Frontal cortex (tissue), 3 donors: ENCODE measurements at regions not wholly inside any gene's neighbourhood (a gene's known extent, or its start where the extent isn't known, plus 50 kb on each side); places are given as distances from the start of the nearest gene placed in this dataset.
"Not testable (repeated sequence)": the region's sequence is repeated elsewhere in the genome, so short reads cannot be mapped to it uniquely, and the experiment has no call there.

Source experiments
- DNase-seq, 2 donors: peaks; one replicate each; pipeline ENCODE4 v3.0.0; 2012; ENCODE audit warnings: low spot score in 2 of 2
- FAIRE-seq: peaks from 2 replicates; lab custom pipeline; 2012; peaks lifted over from hg19 to GRCh38; lab: Jason Lieb, UNC
- donor health status: control.
- donor health status: control.
- donor health status: control.

DNA sequence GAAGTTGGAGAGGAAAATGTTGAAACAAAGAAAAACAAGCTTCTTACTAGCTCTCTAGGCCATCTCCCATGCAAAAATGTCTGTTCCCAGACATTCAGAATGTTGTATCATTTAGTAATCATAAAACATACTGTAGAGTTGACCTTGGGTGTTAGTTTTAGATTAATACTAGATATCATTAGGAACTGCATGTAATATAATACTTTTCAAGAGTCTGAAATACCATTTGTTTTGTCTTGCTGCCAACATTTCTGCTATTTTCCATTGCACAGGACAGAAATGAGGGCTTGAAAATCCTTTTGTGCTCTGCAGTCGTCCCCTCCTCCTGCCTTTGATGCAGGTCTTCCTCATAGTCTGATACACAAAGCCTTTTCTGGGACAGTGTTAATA is 89.5 kb upstream of the RBMS1 start:
- no peak for DNase-seq
- FAIRE-seq: no peak

DNA sequence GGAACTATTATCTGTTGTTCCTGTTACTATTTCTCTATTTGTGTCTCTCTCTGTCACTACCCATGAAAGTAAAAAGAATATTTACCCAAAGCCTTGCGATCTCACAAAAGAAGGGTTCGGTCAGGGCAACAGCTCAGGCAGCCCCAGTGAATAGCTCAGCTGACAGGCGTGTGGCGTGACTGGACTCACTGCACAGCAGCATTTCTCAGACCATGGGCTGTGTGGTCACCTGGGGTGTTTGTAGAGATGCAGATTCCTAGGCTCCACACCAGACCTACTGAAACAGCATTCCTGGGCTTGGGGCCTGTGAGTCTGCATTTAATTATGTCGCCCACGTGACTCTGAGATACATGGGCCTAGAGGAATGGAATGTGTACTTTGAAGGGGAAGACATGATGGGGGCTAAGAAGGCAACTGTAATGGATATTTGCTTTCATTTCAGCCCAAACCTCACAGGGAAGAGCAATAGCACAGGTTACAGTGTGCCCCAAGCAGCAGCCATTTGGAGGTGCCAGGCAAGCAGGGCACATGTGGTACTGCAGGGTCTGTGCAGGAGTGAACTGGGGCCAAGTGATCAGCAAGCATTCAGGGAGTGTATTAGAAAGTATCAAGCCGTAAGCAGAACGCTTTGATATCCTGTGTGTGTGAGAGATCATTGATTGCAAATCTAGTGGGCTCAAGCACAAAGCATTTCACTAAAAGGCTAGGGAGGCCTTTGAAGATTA is 90.4 kb upstream of the RBMS1 start:
- no peak for DNase-seq

DNA sequence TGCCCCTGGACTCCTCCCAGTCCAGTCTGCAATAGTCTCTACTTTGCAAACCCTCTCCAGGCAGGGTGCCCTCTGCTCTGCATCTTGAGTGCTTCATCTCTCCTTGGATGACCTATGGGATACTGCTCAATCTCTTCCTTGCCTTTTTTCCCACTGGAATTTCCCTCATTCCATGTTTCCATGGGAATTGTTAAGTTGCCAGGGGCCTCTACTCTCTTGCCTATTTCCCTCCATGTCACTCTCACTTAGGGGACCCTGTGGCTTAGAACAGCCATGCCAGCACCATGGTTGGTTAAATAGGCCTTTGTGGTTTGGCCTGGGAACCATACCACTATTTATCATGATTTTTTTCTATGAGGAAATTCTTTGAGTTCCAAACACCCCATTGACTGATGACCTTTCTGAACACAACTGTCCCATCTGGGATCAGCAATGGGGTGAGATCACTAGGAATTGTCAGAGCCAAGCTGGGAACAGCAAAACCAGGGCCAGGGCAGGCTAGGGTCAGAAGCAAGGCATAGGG is 91.4 kb upstream of the RBMS1 start:
- no peak for FAIRE-seq
- no peak for DNase-seq

More for the DNA sequence above, 90.4 kb upstream of the RBMS1 start:
- no peak for FAIRE-seq

DNA sequence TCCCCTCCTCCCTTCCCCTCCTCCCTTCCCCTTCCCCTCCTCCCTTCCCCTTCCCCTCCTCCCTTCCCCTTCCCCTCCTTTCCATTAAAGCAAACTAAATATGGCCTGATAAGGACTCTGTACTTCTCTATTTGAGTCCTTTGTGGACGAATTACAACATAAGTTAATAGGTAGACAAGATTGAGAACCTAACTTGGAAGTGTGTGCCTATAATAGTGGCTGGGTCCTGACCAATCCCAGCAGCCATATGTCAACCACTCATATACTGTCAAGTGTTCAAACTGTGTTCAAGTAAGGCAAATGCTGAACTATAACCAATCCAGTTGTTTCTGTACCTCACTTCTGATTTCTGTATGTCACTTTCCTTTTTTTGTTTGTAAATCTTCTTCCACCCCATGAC is 97.1 kb upstream of the RBMS1 start:
- no peak for DNase-seq
- no peak for FAIRE-seq

DNA sequence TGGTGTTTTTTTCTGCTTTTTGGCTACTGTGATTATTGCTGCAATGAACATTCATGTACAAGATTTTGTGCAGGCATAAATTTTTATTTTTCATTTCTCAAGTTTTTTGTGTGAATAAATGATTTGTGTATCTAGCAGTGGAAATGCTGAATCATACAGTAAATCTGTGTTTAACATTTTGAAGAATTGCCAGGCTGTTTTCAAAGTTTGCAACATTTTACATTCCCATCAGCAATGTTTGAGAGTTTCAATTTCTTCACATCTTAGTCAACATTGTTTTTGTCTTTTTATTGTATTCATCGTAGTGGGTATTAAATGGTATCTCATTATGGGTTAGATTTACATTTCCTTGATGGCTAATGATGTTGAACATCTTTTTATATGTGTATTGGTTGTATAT is 98.8 kb upstream of the RBMS1 start:
- no peak for FAIRE-seq

DNA sequence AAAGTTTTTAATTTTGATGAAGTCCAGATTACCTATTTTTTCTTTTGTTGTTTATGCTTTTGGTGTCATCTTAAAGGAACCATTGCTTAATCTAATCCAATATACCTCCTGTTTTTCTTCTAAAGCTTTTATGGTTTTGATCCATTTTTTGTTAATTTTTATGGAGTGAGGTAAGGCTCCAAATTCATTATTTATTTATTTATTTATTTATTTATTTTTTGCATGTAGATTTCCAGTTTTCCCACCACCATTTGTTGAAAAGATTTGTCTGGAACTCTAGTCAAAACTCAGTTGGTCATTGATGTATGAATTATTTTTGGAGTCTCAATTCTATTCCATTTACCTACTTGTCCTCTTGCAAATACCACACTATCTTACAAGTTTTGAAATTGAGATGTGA is 99.4 kb upstream of the RBMS1 start:
- no peak for FAIRE-seq
- no peak for DNase-seq

More for the DNA sequence above, 98.8 kb upstream of the RBMS1 start:
- no peak for DNase-seq

DNA sequence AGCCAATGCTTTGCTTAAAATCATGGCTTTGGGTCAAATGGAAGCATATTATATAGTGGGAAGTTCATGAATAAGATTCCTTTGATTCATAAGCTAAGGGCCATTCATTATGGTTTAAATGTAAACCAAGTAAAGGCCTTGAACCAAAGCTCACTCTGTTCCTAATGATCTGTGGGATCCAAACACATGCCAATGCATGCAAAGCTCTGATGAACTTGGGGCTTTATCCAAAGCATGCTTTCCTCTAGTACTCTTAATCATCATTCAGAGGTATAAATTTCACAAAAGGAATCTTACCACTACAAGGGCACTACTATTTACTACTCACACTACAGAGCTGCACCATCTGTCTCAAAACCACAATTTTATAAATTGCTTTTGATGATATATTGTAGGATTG is 102.8 kb upstream of the RBMS1 start:
- no peak for FAIRE-seq
- no peak for DNase-seq

DNA sequence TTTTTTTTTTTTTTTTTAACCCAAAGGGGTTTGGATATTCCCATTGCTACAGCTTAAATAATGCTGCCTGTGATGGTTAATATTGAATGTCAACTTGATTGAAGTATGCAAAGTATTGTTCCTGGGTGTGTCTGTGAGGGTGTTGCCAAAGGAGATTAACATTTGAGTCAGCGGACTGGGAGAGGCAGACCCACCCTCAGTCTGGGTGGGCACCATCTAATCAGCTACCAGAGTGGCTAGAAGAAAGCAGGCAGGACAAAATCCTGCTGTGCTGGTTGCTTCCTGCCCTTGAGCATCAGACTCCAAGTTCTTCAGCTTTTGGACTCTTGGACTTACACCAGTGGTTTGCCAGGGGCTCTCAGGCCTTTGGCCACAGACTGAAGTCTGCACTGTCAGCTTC is 106.8 kb upstream of the RBMS1 start:
- not testable (repeated sequence) for DNase-seq, FAIRE-seq

DNA sequence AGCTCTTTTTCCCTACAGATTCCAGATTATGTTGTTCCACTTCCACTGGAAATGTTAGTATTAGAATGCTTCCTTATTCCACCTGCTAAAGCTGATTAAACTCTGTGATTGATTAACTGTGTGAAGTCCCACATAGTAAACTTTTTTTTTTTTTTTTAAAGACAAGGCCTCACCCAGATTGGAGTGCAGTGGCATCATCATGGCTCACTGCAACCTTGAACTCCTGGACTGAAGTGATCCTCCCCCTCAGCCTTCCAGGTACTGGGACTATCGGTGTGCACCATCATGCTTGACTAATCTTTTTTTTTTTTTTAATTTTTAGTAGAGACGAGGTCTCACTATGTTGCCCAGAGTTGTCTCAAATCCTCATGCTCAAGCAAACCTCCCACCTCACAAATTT is 108.5 kb upstream of the RBMS1 start:
- FAIRE-seq (no peak), DNase-seq (no peak)

DNA sequence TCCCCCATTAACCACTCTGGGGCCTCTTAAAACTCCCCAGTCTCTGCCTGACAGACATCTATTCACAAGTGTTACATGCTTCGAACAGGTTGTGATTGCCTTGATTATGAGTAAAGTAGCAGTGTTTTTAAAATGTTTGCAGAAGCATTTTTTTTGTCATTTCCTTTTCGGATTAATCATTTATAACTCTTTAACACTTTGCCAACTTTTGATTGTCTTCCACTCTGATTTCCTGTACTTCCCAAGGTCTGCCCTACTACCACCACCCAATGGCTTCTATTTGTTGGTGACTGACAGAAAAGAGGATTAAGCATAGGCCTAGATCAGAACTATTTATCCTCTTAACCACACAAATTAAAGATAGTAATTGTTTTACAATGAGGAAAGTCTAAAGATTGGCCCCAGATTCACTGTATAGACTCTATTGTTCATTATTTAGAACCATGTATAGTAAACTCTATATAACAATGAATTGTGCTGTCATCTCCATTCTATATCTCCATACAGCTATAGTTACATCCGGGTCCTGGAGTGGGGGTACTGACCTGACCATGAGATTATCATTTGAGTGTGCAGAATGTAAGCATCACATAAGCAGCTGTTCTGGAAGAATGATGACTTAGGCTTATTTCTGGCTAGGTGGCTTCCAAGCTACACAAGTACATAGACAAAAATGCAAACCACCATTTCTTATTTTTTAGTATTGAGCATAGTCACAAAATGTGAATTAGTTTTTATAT is 110.3 kb upstream of the RBMS1 start:
- DNase-seq (no peak), FAIRE-seq (no peak)

DNA sequence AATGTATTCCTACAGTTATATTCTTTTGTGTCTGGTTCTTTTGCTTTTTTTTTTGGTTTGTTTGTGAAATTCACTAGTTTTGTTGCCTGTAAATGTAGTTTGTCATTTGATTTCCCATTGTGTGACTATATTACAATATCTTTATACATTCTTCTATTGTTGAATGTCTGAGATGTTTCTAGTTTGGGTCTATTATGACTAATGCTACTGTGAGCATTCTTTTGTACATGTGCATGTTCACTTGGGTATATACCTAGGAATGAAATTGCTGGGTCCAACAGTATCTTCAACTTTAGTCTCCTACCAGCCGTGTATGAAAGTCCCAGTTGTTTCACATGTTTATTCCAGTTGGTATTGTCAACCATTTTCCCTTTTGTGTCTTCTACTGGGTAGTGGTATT is 112.7 kb upstream of the RBMS1 start:
- DNase-seq (no peak), FAIRE-seq (no peak)

DNA sequence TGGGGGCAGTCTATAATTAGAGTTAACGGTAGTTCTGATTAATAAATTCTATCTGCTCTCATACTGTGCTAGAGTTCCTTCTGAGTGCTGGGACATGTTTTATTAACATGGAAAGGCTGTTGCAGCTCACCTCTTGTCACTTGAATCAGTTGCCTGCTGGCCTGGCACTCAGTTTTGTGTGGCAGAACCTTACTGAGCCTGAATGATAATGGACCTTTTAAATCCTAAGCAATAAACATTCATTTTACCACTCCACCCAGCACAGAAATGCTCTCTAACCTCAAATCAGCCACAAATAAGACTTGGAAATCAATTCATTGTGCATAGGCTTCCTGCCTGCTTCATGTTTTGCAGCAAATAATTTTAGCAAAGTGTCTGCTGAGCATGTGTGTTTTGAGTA is 115.0 kb upstream of the RBMS1 start:
- FAIRE-seq (no peak), DNase-seq (no peak)

DNA sequence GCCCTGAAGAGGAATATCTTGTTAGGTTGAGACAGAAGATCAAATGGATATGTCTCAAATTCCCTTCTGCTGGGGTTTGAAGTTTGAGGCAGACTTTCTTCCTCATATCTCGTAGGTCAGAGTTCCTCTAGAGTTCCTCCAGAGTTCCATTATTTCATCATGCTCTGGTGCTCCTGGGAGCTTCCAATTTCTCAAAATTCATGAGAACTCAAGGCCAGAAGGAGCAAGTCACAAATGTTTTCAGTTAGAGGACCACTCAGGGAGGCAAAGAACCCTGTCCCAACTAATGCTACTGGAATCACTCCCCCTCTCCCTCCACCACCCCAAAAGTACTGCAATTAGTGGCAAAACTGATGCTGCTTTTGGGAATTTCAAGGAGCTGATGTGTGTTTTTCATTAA is 115.7 kb upstream of the RBMS1 start:
- FAIRE-seq (no peak), DNase-seq (no peak)

DNA sequence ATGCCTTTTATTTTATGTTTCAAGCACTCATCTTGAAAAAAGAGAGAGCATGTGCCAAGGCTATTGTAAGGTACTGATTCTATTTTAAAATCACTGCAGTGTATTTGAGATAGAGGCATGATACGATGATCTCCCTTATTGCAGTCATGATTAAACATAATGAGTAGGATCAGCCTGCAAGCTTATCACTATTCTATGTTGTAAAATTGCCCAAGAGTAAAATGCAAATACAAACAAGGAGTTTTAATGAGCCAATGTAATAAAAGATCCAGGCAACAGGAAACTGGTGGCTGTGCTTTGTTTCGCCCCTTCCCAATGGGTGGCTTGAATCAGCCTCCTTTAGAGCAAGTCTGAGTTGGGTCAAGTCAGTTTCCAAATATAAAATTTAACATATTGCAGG is 116.4 kb upstream of the RBMS1 start:
- no peak for FAIRE-seq
- DNase-seq: no peak

DNA sequence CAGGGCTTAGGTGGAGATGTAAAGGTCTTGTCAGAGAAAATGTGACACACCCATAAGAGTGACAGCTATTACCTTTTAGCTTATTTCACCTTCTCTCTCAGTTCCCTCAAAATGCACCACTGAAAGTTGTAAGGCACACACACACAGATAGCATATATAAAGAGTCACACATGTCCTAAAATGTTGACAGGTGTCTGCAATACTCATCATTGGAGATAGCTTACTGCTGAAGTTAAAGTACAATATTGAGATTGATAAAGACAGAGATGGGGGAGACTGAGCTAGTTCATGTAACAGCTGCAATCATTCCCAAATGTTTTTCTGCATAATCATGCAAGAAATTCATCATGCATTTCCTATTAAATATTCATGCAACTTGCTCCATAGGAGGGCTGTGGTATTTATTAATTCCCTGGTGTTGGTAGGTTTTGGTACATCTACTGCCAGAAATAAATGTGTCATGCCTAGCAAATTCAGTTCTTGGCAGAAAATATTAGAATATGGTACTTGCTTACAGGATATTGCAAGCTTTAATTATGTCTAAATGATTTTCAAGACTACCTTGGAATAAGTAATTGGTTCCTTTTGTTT is 118.8 kb upstream of the RBMS1 start:
- DNase-seq (no peak), FAIRE-seq (no peak)

DNA sequence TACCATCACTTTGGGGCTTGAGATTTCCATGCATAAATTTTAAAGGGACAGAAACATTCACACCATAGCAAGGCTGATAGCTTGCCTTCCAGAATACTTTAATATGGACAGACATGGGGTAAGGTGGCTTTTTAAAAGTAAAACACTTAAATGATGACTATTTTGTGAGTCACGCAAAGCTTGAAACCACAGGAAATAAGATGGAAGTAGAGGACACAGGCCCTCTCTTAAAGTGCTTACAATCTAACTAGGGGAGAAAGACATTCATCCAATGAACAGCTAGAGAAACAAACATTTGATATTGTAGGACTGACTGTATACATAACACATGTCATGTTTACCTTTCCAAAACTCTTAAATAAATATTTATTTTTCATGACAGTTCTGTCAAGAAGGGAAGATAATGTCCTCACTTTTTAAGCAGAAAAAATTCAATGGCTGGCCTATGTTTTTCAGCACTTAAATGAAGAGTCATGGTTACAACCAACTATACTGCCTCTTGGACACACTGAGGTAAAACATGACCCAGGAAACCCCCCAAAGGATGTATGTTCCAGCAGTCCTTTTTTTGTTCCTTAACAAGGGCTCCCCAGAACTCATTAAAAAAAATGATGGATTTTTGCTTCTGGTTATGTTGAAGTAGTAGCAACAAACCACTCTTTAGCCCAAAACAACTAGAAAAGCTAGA is 120.0 kb upstream of the RBMS1 start:
- DNase-seq (no peak), FAIRE-seq (no peak)

DNA sequence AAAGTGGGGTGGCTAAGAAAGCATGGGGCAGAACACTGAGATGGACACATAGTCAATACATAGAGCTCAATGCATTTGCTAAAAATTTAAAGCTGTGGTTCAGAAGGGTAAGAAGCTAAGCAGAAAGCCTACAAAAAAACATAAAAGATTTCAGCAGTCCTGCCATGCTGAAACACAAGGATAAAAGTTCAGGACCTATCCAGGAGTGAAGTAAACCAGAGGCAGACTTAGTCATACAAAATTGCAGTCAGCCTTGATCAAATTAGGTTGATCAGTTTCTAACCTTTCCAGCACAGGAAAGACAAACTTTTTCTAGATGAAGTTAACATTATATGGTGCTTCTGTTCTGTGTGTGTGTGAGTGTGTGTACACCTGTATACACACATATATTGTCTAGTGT is 120.8 kb upstream of the RBMS1 start:
- no peak for DNase-seq
- no peak for FAIRE-seq

DNA sequence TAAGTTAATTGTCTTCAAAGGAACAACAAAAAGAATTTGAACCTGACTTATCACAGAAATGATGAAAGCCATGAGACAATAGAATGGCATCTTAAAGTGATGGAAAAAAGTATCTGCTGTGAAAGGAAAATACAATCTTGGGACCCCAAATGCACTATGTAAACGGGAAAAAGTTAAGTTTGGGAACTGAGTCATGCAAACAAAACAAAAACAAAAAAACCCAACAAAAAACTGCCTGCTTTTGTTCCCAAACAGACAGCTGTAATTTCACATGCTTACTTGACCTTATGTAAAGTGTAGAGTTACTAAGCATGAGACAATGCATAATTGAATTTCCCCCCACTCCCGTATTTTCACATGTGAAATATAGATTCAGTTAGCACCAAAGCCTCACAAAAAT is 122.1 kb upstream of the RBMS1 start:
- FAIRE-seq (no peak), DNase-seq (no peak)

DNA sequence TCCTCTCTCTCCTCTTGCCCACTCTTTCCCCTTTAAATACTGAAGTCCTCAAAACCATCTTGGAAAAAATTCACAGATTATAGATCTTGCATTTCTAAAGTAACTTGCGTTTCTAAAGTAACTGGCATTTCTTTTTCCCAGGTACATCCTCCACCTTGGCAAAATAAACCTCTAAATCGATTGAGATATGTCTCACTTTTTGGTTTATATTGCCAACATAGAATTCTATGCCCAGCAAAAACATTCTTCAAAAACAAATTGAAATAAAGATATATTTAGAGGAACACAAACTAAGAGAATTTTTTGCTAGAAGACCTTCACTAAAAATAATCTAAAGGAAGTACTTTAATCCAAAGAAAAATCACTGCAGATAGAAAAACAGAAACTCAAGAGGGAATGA is 122.5 kb upstream of the RBMS1 start:
- DNase-seq: no peak
- FAIRE-seq: no peak

DNA sequence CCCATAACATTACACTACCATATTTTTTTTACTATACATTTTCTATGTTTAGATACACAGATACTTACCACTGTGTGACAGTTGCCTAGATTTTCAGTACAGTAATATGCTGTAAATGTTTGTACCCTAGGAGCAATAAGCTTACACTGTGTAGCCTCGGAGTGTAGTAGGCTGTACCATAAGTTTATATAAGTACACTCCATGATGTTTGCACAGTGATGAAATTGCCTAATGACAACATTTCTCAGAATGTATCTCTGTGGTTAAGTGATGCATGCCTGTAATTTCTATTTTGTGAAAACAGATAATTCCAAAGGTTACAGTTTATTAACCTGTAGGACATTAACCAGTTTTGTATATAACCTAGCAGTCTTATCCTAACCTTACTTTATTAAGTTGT is 128.1 kb upstream of the RBMS1 start:
- no peak for DNase-seq
- FAIRE-seq: no peak
